Activated CD8-positive, alpha-beta memory T cell treated with anti-CD3 and anti-CD28 coated beads for 24 hours (primary cell): ENCODE measurements at regions not wholly inside any gene's neighbourhood (a gene's known extent, or its start where the extent isn't known, plus 50 kb on each side); places are given as distances from the start of the nearest gene placed in this dataset.
A peak's percentile ranks its signal among the peaks of the same experiment; 100 is the strongest.
"Not testable (repeated sequence)": the region's sequence is repeated elsewhere in the genome, so short reads cannot be mapped to it uniquely, and the experiment has no call there.

ENCODE experiments used
- DNase-seq: peaks from one replicate; pipeline ENCODE4 v3.0.0-alpha.2; 2020

GRCh38 chr1:198935306-198935921 lies 296.6 kb downstream of the PTPRC start:
- peak; percentile 81 for DNase-seq

- DNase-seq: no peak
Observed at GRCh38 chr1:198936371-198937083, 297.7 kb downstream of the PTPRC start.

GRCh38 chr1:198937231-198938031 lies 298.6 kb downstream of the PTPRC start:
- peak; percentile 75 for DNase-seq

- no peak for DNase-seq
Observed at GRCh38 chr1:198939286-198939685, 300.4 kb downstream of the PTPRC start.

GRCh38 chr1:198939956-198940355 lies 301.1 kb downstream of the PTPRC start:
- no peak for DNase-seq

- no peak for DNase-seq
Observed at GRCh38 chr1:198942466-198942865, 303.6 kb downstream of the PTPRC start.

- DNase-seq: no peak
Observed at GRCh38 chr1:198943484-198944187, 304.8 kb downstream of the PTPRC start.

- no peak for DNase-seq
Observed at GRCh38 chr1:198947456-198947855, 308.6 kb downstream of the PTPRC start.

- no peak for DNase-seq
Observed at GRCh38 chr1:198948895-198949659, 310.2 kb downstream of the PTPRC start.

- DNase-seq: no peak
Observed at GRCh38 chr1:198950036-198950435, 311.2 kb downstream of the PTPRC start.

GRCh38 chr1:198955085-198955484 lies 316.2 kb downstream of the PTPRC start:
- DNase-seq: no peak

GRCh38 chr1:198957044-198957443 lies 318.2 kb downstream of the PTPRC start:
- no peak for DNase-seq

GRCh38 chr1:198959032-198959431 lies 320.2 kb downstream of the PTPRC start:
- DNase-seq: no peak

GRCh38 chr1:198959676-198960075 lies 320.8 kb downstream of the PTPRC start:
- no peak for DNase-seq

- not testable (repeated sequence) for DNase-seq
Observed at GRCh38 chr1:198963796-198964195, 325.0 kb downstream of the PTPRC start.

GRCh38 chr1:198966519-198966918 lies 327.7 kb downstream of the PTPRC start:
- DNase-seq: no peak

- DNase-seq: no peak
Observed at GRCh38 chr1:198967566-198967965, 328.7 kb downstream of the PTPRC start.

GRCh38 chr1:198968866-198969265 lies 330.0 kb downstream of the PTPRC start:
- DNase-seq: no peak

- no peak for DNase-seq
Observed at GRCh38 chr1:198969981-198970380, 331.1 kb downstream of the PTPRC start.

GRCh38 chr1:198970916-198971315 lies 332.1 kb downstream of the PTPRC start:
- no peak for DNase-seq

GRCh38 chr1:198977909-198978308 lies 339.1 kb downstream of the PTPRC start:
- DNase-seq: no peak

- no peak for DNase-seq
Observed at GRCh38 chr1:198978523-198978922, 339.7 kb downstream of the PTPRC start.
